ENCODE measurements at regions not wholly inside any gene's neighbourhood (a gene's known extent, or its start where the extent isn't known, plus 50 kb on each side); places are given as distances from the start of the nearest gene placed in this dataset.
"Not testable (repeated sequence)": the region's sequence is repeated elsewhere in the genome, so short reads cannot be mapped to it uniquely, and the experiment has no call there.

DNA sequence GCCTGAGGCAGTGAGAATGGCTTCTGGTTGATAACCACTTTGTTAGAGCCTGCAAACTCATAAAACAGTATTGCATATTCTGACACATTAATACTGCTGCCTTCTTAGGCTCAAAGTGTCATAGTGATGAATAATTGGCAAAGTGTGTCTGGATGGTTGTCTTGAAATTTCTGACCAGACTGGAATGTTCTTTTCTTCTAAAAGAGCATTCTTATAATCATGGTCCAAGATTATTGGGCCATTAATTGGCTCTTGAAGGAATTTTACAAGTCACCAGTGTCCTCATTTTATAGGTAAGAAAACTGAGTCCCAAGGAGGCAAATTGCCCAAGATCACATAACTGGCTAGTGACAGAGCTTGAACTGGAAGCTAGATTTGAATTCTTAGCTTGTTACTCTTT is 111.7 kb downstream of the PCSK1 start:
- TF ChIP-seq, protein P1, sequence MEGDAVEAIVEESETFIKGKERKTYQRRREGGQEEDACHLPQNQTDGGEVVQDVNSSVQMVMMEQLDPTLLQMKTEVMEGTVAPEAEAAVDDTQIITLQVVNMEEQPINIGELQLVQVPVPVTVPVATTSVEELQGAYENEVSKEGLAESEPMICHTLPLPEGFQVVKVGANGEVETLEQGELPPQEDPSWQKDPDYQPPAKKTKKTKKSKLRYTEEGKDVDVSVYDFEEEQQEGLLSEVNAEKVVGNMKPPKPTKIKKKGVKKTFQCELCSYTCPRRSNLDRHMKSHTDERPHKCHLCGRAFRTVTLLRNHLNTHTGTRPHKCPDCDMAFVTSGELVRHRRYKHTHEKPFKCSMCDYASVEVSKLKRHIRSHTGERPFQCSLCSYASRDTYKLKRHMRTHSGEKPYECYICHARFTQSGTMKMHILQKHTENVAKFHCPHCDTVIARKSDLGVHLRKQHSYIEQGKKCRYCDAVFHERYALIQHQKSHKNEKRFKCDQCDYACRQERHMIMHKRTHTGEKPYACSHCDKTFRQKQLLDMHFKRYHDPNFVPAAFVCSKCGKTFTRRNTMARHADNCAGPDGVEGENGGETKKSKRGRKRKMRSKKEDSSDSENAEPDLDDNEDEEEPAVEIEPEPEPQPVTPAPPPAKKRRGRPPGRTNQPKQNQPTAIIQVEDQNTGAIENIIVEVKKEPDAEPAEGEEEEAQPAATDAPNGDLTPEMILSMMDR (IDR thresholded peaks at IDR 0.05; ENCODE audit: insufficient read depth, low read depth, low read length, missing control alignments), result no peak
- DNase-seq (ENCODE audit: low read depth), result no peak
- H3K4me3 ChIP-seq (ENCODE audit: low read depth, low read length), result no peak overlapping the region

DNA sequence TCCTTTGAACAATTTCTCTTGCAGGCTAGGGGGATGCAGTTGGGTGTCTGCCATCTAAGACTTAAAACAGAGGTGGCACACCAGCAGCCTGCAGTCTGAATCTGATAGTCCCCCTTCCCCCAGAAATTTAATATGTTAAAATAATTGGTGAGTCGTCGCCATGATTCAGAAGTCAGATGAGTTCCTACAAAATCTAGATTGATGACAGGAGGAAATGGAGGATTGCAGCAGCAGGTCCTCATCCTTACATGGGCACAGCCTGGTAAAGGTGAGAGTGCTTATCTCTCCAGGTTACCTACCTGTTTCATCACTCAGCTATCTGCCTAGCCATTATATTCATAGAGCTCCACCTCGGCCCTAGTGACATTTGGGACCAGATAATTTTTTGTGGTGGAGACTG is 112.3 kb downstream of the PCSK1 start:
- H3K4me3 ChIP-seq (ENCODE audit: low read depth, low read length), result no peak overlapping the region
- no peak for DNase-seq (ENCODE audit: low read depth)
- TF ChIP-seq, protein P1 (IDR thresholded peaks at IDR 0.05; ENCODE audit: insufficient read depth, low read depth, low read length, missing control alignments), result no peak

DNA sequence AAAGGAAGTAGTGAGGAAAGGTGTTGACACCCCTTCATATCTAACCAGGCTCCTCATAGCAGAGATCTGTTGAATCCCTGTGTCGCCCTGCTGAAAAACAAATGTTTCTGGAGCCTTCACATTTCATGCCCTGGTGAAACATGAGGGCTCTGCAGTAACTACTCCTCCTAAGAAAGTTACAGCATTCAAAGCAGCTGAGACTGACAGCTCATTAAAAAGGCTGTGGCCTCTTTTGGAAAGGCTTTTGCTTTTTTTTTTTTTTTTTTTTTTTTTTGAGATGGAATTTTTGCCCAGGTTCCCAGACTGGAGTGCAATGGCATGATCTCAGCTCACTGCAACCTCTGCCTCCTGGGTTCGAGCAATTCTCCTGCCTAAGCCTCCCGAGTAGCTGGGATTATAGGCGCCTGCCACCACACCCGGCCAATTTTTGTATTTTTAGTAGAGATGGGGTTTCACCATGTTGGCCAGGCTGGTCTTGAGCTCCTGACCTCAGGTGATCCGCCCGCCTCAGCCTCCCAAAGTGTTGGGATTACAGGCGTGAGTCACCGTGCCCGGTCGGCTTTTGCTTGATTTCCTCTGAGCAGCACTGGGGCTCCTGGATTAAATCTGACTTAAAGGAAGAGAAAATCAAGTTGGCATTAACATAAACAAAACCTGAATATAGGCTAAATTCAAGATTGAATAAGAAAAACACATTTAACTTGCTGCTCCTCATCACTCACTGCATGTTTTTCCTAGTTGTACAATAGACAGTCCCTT is 112.9 kb downstream of the PCSK1 start:
- H3K4me3 ChIP-seq (ENCODE audit: low read depth, low read length); DNase-seq (ENCODE audit: low read depth): not testable (repeated sequence)

DNA sequence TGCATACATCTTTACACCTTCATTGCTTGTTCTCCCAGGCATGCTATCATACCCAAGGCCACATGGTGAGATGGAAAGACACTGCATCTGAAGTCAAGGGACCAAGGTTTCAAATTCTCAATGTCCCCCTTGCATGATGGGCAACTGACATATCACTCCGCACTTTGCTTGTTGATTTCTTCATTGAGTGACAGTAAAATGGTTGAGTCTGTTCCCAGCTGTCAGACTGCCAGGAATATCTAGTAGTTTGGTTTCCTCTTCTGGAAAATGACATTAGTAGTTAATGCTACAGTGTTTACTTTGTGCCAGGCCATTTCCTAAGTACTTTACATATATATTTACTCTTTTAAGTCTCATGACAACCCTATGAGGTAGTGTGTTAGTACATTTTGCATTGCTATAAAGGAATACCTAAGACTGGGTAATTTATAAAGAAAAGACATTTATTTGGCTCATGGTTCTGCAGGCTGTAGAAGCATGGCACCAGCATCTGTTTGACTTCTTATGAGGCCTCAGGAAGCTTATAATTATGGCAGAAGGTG is 114.4 kb downstream of the PCSK1 start:
- TF ChIP-seq, protein P1 (IDR thresholded peaks at IDR 0.05; ENCODE audit: insufficient read depth, low read depth, low read length, missing control alignments), result no peak
- no peak overlapping the region for H3K4me3 ChIP-seq (ENCODE audit: low read depth, low read length)
- DNase-seq (ENCODE audit: low read depth), result no peak

DNA sequence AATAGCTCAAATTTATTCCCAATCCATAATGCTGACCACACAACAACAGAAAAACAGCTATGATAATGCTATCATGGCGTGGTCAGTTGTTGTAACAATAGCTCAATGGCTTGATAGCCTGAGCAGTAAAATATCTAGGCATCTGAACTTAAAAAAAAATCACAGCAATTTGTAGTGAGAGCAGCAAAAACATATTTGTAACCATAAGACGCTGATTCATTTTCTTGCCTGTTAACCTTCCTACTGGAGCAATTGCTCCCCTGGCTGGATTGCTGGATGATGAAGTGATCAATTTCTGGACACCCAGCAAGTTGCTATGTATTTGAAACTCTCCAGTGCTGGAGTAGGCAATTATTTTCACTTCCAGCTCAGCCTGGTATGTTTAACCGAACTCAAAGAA is 115.1 kb downstream of the PCSK1 start:
- no peak overlapping the region for H3K4me3 ChIP-seq (ENCODE audit: low read depth, low read length)
- TF ChIP-seq, protein P1 (IDR thresholded peaks at IDR 0.05; ENCODE audit: insufficient read depth, low read depth, low read length, missing control alignments), result no peak
- DNase-seq (ENCODE audit: low read depth), result no peak

DNA sequence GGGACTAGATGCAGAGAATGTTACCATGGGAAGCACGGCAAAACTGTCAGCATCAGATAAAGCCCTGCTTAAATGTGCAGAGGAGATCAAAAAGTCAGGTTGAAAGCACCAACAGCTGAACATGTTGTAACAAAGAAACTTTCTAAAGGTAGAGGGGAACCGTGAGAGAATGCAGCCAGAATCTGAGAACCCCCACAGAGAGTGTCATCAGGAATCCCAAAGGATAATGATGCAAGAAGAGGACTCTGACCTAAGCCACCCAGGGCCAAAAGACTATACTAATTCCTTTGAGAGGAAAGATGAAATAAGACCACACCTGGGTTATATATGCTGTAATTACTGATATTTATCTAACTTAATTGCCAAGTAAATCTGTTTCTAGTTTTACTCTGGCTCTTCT is 116.6 kb downstream of the PCSK1 start:
- TF ChIP-seq, protein P1 (IDR thresholded peaks at IDR 0.05; ENCODE audit: insufficient read depth, low read depth, low read length, missing control alignments), result no peak
- DNase-seq (ENCODE audit: low read depth), result no peak
- H3K4me3 ChIP-seq (ENCODE audit: low read depth, low read length), result no peak overlapping the region

DNA sequence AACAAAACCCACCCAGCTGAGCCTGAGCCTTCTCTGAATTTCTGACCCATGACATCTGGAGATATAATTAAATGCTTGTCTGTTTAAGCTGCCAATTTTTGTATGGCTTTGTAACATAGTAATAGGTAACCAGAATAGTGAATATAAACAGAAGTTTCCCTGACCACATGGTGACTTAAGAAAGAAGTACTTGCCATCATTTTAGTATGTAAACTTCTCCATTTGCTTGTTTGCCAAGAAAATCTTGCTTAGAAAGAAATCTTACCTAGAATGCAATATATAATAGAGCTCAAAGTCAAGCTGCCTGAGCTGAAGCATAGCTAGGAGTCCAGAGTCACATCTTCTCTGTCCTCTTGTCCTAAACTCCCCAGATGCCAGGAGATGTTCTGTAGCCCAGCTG is 117.0 kb downstream of the PCSK1 start:
- H3K4me3 ChIP-seq (ENCODE audit: low read depth, low read length), result no peak overlapping the region
- no peak for DNase-seq (ENCODE audit: low read depth)
- TF ChIP-seq, protein P1 (IDR thresholded peaks at IDR 0.05; ENCODE audit: insufficient read depth, low read depth, low read length, missing control alignments), result no peak
